ENCODE measurements at regions not wholly inside any gene's neighbourhood (a gene's known extent, or its start where the extent isn't known, plus 50 kb on each side); places are given as distances from the start of the nearest gene placed in this dataset.
"Not testable (repeated sequence)": the region's sequence is repeated elsewhere in the genome, so short reads cannot be mapped to it uniquely, and the experiment has no call there.

DNA sequence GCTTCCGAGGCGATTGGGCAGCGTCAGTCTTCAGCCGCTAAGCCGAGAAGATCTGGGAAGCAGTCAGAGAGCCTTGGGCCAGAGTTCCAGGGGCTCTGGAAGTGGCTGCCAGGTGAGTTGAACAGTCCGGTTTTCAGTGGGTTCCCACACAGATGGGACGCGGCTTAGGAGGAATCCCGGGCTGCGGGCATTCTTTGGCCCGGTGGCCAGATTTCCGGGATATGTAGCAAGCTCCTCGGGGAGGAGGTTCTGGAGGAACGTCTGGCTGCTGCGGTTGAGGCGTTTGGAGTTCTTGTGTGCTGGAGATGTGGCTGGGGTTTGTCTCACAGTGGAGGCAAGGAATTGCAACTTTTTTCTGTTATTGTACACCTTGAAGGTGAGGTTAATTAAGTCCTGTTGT is 182.6 kb downstream of the CD83 start:
- not testable (repeated sequence) for DNase-seq

DNA sequence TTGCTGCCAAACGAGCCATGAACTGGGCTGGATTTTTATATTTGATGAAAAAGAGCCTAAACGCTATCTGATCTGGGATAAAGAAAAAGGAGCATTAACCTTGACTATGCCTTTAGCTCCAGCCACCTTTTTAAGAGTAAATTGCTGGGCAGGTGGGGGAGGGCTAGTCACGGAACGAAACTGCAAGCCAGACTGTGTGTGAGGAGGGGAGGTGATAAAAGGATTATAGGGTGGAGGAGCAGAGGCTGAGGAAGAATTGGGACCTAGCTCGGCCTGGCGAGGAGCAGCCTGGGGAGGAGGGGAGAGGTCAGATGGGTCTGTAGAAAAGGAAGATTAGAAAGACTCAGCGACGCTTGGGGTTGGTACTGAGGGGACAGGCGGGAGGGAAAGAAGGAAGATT is 183.1 kb downstream of the CD83 start:
- DNase-seq = not testable (repeated sequence)

DNA sequence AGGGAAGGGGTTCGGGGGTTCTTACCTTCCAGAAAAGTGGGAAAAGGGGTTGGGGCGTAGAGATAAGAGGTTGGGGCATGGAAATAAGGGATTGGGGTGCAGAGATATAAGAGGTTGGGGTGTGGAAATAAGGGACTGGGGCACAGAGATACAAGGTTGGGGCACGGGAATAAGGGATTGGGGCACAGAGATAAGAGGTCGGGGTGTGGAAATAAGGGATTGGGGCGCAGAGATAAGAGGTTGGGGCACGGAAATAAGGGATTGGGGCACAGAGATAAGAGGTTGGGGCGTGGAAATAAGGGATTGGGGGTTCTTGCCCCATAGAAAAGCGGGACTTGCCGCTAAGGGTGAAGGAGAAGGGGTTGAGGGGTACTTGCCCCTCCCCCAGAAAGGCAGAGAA is 183.9 kb downstream of the CD83 start:
- DNase-seq = not testable (repeated sequence)

DNA sequence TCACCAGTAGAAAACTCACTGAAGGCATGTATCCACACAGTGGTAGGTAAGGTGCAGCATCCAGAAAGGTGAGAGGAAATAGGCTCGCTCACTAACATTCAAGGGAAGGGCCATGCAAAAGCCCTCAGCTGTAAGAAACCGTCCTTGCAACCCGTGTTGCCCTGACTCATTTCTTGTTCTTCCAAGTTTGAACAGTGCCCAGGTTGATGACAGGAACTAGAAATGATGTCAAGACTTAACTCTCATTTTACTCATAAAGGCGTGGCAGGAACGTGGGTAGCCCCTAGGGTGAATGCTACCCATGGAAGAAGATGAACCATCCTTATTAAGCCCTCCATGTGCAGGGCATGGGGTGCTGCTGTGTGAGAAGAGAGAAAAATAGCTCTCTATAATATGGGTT is 187.6 kb downstream of the CD83 start:
- no peak for DNase-seq

DNA sequence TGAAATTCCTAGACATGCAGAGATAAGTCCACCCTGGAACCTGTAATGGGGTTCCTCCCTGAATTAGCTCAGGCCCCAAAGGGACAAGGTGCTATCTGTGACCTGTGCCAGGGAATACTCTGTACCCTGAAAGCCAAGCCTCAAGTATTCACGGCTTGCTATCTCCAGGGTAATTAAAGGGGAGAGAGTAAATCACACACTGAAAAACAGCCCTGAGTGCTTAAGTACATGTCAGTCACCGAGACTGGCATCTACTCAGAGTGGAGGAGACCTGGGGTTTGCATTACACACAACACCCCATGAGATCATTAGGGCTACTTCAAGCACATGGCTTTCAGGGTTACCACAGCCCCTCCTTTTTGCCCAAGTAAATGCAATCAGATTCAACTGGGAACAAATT is 188.1 kb downstream of the CD83 start:
- DNase-seq = no peak

DNA sequence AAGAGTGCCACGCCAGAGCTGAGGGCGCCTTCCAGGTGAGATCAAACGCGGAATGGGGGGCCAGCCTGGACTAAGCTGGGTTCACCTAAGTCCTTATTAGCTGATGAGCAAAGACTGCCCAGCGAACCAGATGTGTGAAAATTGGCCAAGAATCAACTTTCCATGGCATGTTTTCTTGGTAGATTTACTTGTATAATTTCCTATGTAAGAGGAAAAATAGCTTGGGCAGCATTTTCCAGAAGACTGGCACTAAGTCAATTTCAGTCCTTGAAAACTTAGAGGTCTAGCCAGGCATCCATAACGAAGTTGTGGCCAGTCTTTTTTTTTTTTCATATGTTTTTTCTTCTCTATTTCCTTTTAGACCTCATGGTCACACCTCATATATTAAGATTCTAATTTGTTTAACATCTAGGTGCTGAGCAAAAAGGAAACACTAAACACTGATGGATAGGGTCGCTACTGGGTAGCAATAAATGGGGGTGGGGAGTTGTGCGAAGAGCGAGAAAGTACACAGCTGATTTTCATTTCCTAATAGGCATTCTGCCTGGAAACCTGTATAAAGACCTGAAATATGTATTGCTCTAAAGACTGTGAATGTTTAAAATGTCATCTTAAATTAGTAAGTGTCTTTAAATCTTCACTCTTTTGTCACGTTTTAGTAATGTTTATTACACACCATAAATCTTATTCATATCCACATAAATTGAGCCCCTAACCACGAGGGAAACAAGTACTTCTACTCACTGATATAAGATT is 188.8 kb downstream of the CD83 start:
- DNase-seq = peak; percentile 41

DNA sequence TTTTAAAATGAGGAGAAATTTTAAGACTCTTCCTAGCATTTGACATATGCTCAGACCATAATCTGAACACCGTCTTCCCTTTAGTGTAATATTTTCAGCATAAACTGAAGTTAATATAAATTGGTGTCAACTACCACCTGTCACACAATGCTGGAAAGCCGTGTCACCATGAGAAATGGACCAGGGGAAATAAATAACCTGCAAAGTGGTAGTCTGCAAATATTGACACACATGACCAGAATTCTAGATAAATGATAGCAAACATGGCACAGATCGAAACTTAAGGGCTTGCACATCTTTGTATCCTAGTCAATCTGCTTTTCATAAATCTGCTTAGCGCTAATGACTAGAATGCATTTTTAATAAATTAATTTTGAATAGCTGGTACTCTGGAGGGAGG is 191.9 kb downstream of the CD83 start:
- no peak for DNase-seq

DNA sequence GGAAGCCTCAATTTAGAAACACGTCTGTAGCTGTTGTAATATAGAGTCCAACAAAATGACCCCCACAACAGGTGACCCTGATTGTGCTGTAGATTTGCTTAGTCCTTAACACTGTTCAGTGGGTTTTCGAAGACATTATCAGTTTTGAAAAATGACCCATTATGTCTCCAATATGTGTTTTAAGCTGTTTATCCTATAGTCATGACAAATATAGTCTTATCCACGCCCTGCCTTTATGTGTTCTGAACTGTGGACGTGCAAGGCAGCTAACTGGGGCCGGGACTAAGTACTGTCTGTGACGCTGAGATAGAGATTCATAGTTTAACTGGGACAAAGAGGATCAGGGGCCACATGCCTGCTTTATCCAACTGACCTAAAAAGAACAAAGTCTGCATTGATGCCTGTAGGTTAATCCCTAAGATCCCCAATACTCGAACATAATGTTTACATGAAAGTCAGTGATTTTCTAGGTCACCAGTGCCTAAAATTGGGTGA is 192.4 kb downstream of the CD83 start:
- DNase-seq = no peak

DNA sequence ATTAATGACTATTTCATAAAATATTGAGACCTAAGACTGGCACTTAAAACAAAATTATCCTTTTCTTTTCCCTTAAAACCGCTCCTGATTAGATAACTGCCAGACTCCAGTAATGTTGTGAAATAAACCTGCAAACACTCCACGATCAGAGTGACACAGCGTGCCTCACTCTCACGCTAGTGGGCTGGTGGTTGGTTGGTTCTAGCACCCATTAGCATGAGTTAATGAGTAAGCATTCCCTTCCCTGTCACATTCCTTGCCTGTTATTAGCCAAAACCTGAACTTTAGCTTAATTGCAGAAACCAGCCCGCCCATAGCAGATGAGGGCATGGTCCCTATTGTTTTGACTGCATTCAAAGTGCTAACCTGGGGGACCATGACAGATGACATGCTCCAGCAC is 193.4 kb downstream of the CD83 start:
- DNase-seq = no peak

DNA sequence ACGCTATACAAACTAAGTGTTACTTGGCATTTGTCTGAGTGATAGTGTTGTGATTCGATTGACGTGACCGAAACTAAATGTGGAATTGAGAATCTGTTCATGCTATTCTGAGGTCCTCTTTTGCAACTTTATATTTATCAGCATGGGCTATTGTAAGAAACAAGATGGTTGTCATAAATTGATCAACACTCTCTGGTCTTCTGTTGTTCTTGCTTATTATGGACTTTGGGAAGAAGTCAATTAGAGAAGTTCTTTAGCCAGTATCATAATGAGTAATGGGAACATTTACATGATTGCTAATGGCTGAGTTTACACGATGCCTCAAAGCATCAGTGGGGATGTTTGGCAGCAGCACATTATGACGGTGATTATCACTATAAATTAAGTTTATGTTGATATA is 195.0 kb downstream of the CD83 start:
- DNase-seq = no peak

DNA sequence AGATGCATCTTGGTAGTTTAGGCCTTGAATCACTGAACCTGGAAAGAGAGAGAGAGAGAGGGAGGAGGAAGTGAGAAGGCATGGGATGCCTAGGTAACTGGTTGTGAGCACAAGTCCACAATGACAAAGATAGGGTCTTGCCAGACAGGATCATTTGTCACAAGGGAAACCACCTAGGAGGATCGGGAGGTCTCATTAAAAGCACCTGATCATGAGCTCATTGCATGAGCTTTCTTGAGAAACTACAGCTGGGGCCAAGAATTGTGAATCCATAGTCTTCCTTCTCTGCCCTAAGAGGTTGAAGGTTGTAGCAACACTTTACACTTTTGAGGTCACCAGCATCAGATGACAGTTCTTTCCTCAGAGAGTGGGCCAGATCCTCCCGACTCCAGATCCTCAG is 195.7 kb downstream of the CD83 start:
- DNase-seq = no peak

DNA sequence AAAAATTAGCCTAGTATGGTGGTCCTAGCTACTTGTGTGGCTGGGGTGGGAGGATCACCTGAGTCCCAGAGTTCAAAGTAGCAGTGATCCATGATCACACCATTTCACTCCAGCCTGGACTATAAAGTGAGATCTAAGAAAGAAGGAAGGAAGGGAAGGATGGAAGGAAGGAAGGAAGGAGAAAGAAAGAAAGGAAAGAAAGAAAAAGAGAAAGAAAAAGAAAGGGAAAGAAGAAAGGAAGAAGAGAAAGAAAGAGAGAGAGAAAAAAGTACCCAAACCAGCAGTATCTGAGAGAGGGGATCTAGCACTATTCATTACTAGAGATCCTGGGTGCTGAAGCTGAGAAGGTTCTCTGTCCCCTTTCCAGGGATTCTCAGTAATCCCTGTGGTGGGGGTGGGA is 197.8 kb downstream of the CD83 start:
- DNase-seq = no peak

DNA sequence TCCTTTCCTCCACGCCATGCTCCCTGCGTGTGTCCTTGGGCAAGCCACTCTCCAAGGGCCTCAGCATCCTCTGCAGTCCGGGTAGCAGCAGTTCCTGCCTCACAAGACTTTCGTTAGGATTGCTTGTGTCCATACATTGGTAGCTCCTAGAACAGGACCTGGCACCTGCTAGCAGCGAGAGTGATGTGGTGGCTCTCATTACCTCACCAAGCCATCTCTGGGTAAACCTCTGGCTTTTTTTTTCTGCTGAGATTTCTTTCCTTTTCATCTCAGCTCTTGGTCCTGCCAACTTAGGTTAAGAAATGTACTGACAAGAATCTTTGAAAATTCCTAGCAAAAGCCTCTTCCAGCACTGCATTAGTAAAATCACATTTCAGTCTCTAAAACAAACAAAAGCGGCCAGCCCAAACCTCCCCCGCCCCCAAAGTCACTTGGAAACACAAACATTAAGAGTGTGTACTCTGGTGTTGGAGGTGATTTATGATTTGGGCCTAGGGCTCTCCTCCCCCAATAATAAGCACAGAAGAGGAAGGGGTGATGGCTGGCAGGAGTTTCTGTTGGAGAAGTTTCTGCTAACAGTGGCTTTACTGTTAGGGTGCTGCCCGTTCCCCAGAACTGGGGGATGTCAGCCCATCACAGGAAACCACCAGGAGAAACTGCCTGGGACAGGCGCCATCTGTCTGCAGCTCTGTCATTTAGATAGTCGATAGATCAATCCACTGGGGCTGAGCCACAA is 199.2 kb downstream of the CD83 start:
- DNase-seq = no peak

DNA sequence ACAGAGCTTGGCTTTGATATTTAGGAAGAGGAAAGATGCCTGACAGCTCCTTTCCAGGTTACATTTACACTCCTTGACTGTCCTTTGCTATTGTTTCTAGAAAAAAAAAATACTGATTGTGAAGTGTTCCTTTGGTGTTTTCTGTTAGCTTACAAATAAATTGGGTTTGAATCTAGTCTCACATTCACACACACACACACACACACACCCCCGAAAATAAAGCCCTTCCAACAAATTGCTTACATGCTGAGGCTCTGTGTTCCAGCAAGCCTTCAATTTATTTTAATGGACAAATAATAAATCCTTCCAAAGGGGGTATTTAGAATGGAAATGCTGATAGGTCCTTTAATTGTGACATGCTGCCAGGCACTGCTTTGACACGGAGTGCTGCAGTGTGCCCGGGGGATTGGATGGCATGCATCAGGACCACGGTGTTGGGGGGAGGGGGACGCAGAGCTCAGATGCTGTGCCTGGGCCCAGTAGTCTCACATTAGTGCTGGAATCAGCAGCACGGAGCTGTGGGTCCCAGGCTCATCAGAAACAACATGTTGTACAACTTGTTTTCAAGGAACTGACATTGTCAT is 199.9 kb downstream of the CD83 start:
- no peak for DNase-seq

DNA sequence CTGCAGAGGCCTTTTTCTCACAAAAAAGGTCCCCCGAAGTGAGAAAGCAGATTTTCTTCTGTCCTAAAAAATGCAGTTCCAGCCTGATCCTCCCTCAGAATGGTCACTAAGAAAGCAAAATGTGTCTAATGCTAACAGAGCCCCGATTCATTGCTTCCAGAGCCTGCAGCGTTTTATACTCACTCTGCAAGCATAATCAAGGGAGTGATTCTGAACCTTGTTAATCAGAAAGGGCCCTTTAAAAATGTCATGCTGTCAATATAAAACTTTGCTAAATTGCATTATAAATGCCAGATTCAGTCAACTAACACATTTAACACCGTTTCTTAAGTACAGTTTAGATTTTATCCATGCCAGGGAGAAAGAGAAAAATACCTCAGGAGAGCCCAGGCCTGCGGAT is 202.8 kb downstream of the CD83 start:
- DNase-seq = no peak

DNA sequence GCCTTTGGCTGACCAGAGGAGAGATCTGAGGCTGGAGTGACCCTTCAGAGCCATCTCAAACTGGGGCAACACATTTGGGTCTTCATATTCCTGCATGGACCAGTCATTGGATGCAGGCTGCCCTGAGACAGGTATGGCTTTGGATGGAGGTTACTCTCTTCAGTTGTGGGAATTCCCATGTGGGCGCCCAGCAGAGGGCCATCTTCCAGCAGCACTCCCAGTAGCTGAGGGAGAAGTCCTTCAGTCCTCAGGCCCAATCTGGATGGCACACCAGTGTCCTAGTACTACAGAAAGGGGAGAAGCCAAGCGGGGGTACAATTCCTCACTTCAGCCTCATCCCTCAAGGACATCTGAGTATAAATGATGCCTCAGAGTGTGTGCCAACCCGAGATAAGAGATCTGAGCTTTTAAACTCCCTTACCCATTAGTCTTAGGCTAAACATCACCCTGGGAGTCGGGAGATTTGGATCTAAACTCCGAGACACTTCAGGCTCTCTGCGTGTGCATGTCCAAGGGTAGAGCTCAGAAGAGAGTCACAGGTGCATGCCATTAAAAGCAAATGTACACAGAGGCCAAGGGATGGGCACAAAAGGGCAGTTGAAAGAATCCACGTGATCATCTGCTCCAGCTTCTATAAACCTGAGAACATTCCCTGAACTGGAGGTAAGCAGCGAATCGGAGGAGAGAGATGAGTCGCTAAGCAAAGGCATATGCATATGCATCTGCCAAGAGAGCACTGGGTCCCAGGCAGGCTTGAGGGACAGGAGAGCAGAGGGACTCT is 204.6 kb downstream of the CD83 start:
- DNase-seq = no peak

DNA sequence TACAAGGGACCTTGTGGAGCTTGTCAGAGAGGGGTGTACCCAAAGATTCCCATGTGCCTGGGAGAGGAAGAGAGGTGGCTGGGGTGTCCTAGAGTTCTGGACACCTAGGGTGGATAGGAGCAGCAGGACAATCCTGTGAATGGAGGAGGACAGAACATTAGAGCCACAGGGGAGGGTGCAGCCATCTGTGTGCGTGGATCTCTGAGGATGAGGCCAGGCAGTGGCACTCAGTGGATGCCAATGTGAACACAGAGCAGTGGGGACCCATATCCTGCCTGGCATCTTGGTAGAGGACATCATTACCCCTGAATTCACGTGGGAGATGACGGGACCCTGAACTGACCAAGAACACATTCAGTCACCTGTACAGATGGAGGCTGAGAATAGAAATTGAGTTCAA is 205.3 kb downstream of the CD83 start:
- DNase-seq = no peak

DNA sequence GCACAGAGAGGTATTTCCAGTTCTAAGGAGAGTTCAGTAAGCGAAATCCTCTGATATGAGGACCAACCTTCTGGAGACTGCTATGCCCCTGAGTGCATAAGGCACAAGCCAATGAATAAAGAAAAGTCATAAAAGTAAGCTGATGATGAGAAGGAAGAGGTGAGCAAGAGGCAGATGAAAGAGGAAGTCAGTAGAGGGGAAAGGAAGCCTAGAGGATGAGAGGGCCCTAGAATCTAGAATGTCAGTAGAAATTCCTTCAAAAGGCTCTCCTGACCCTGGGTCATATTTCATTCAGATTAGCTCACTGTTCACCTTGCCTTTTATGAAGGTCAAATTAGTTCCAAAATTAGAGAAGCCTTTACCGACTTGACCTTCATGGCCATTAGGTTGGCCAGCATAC is 209.2 kb downstream of the CD83 start:
- DNase-seq = no peak

DNA sequence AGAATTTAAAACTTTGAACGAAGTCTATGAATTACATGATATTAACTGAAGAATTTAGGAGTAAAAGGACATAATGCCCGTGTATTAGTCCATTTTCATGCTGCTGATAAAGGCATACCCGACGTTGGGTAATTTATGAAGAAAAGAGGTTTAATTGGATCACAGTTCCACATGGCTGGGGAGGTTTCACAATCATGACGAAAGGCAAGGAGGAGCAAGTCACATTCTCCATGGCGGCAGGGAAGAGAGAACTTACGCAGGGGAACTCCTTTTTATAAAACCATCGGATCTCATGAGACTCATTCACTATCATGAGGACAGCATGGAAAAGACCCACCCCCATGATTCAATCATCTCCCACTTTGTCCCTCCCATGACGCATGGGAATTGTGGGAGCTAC is 210.6 kb downstream of the CD83 start:
- DNase-seq = no peak

DNA sequence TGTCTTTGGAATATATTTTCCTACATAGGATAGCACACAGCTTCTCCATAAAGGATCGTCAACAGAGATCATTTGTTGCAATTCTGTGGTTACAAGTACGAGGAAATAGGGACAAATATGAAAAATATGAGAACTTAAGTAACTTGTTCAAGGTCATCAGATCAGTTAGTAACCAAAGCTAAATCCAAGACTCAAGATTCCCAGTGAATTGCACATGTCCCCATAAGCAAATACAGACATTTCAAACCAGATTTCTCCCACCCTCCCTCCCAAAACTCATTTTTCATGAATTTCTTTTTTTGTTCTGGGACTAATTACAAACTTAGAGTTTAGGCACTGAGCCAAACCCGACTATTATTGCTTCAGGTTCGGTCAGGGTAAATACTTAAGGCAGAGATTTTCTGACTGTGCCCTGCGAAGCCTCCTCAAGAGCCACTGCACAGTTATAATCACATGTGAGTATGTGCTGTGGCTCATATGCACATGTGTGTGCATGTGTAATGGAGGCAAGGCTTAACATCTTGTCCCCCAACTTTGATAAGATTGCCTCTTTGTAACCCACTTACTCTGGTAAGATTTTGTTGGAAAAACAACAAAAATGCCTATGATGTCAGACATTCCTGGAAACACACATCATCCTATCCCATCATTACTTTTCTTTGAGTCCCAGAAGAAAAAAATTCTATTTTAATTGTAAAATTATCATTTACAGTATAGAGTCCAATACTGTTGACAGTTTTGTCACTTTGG is 216.2 kb downstream of the CD83 start:
- DNase-seq = peak; percentile 83

DNA sequence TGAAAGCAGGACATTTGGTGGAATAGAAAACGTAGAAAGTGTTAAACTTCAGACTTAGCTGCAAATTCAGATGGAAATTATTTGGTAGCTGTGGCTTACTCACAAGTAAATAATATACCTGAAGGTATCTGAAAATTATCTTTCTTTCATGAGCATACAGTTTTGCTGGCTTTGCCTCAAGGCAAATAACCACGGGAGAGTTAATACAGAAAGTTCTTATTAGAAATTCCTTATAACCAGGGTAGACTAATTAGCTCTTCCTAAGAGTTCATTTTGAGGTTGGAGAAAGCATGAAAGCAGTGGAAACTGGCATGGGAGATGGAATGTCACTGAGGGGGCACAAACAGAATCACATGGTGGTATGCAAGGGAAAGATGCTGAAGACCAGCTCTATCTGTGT is 217.5 kb downstream of the CD83 start:
- no peak for DNase-seq

DNA sequence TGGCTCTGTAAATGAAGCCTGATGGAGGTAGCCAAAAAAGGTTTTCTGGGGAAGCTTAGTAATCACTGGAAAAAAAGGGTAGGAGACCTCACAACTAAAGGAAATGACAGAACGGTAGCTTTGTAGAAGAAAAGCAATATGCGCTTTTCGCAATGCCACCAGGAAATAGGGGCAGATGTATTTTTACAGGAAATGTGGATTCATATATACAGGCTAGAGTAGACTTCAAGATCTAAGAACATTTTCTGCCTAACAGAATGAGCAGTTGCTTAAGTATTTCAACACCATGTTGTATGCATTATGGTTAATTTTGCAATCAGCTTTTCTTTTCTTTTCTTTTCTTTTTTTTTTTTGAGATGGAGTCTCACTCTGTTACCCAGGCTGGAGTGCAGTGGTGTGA is 219.6 kb downstream of the CD83 start:
- DNase-seq = peak; percentile 65

DNA sequence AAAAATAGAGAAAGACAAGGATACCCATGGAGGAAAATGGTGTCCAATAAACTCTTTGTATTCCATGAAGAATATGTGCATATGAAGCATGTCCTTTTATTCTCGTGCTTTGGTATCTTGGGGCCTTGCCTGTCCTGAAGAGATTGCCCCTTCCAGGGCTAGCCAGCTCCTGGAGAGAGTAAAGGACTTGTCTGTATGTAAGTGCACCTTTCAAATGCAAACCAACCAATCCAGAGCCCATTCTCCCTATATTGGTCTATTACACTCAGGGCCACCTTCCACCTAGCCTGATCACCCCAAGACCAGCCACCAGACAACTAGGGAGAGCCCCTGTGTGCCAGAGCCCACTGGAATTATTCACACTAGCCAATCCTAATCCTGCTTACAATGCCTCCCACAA is 221.6 kb downstream of the CD83 start:
- no peak for DNase-seq

Measured in fibroblast of skin of right quadriceps (primary cell).